ENCODE measurements at regions not wholly inside any gene's neighbourhood (a gene's known extent, or its start where the extent isn't known, plus 50 kb on each side); places are given as distances from the start of the nearest gene placed in this dataset.

DNA sequence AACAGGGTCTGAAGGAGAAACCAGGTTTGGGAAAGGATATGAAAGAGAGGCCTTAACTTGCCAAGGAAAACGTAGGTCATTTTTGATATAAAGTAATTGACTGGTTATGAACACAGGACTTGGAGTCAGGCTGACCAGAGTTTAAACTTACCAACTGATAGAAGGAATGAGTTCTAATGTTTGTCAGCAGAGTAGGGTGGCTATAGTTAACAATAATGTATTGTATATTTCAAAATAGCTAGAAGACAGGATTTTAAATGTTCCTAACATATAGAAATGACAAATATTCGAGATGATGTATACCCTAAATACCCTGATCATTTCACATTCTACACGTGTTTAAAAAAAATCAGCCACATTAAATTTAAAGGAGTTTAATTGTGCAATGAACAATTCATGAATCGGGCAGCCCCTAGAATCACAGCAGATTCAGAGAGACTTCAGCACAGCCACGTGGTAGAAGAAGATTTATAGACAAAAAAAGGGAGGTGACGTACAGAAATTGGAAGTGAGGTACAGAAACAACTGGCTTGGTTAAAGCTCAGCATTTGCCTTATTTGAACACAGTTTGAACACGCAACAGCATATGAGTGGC is 52.5 kb upstream of the PLEKHG7 start:
- DNase-seq, result no peak

DNA sequence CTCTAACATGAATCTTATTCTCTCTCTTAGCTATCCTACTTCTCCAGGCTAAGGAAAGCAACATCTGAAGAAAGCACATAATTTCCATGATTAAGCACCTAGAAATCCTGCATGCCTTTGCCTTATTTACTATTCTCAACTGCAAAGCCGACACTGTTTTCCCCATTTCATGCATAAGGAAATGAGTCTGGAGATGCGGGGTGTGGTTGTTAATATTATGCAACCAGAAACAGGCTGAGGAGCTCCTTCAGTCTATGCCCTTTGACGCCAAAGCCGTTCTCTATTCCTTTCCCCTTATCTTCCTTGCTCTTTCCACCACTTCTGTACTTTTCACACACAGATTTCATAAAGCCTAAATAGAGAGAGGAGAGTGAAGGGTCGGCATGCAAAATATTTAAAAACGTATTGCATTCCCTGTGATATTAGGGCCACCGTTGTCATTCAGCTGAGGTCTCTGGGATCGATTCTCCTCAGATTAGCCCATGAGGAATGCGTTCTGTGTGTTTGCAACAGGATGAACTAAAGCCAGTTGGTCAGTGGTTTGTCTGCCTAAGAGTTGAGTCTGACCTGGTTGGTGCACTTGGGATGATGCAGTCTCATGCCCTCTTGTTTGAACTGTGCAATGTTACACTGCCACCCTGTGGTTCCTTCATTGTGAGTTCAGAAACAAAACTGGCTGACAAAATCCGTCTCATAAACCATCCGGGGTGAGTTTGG is 53.1 kb upstream of the PLEKHG7 start:
- DNase-seq, result peak; percentile 54

DNA sequence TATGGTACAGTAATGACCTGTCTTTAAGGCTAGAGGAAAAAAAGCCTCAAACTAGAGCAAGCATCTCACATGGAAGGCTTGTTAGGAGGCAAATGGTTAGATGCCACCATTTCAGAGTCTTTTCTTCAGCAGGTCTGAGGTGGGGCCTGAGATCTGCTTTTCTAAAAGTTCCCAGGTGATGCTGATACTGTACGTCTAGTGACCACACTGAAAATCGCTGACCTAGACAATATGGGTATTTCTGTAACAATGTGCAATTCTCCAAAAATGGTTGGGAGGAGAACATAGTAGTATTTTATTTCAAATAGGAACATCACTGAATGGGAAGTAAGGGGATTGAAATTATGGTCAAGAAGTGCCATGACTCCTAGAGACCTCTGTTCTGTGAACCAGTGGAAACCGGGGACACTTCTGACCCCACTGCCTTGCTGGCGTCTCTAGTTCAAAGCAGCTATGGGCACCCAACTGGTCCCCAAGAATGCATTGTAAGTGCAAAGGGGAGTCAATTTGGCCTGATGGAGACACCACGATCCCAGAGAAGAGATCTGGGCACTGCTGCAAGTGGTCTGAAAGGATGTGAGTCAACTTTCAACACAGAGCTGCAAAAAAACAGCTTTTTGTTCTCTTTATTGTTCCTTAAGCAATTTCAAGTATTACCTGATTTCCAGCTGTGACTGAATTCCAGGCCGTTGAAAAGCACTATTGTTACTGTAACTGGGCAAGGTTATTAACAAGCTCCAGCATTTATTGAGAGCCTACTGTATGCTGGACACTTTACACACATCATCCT is 54.4 kb upstream of the PLEKHG7 start:
- DNase-seq, result no peak

DNA sequence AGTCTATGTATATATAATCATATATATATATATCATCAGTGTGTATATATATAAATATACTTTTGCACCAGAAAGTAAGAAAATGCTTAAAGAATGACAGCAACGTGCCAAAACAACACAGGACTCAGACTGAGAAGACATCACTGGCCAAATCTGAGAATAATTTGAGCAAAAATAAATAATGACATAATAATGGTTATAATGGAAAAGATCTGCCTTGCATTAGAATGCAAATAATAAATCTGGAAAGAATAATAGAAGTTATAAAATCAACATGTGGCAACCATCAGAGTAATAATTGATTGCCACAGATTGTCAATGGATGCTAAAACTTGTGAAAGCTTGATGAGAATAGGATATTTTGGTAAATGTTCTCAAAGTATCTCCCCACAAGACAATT is 61.5 kb upstream of the PLEKHG7 start:
- DNase-seq, result no peak

DNA sequence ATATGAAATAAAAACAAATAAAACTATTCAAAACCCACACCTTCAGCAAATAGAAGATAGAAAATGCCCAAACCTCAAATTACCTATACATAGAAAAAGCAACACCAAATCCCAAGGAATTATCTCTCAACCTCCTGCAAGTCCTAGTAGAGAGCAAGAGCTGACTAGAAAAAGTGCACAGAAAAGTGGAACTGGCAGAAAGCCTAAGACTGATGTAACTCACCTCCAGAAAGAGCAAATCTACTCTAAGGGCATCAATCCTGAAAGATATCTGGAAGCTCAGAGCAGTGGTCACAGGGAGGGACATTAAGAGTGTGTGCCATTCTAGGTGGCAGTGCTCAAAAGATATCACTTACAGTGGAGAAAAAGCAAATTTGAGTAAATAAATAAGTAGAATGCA is 62.1 kb upstream of the PLEKHG7 start:
- DNase-seq, result no peak

DNA sequence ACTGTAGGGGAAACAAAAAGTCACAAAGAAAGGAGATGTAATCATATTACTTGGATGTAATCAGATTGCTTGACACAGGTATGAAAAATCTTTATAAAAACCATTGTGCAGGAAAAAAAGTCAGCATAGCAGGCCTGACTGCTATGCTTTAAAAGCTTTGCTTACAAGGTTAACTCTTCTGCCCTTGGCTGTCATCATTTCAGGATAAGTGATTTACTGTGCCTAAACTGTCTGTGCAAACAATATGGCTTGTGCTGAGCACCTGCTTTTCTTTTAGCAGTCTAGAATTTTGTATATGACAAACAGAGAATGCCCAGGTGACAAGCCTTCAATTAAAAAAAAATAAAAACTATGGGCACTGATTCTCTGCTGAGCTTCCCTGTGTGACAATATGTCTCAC is 63.8 kb upstream of the PLEKHG7 start:
- DNase-seq, result peak; percentile 20

DNA sequence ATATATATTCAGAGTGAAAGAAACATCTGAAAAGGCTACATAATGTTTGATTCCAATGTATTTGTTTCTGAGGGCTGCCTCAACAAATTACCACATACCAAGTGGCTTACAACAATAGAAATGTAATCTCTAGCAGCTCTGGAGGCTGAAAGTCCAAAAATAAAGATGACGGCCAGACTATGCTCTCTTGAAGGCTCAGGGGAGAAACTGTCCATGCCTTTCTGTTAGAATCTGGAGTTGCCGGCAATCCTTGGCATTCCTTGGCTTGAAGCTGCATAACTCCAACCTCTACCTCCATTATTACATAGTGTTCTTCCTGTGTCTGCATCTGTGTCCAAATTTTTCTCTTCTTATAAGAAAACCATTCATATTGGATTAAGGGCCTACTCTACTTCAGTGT is 68.1 kb upstream of the PLEKHG7 start:
- DNase-seq, result no peak

DNA sequence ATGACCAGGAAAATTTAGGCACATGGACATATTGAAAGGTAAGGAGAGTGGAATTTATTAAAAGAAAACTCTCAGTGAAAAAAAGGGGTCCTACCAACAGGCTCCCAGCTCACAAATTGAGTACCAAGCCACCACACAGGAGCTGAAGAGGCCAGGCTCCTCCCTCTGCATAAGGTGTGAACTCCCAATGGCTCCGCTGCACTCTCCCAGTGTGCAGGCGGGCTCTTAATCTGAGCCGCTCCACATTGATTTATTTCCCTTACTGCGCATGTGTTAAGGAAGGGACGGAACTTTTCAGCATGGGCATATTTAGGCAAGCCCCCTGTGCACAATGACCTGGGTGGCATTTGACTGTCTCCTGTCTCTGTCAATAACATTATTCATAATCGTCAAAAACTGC is 68.6 kb upstream of the PLEKHG7 start:
- DNase-seq, result no peak

DNA sequence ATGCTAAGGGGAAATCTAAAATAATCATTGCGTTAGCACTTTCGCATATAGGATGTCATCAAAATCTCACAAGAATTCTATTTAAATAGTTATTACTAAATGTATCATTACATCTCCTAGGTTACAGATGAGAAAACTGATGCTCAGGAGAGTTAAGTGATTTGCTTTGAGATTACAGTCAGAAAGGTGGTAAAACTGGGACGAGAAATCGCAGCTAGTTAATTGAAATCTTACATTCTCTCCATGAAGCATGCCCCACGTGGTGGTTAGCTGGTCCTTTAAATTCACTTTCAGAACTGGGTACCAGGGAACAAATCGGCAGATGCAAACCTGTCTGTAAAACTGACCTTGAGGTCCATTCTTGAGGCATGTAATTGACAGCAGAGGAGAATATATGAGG is 71.8 kb upstream of the PLEKHG7 start:
- DNase-seq, result no peak

DNA sequence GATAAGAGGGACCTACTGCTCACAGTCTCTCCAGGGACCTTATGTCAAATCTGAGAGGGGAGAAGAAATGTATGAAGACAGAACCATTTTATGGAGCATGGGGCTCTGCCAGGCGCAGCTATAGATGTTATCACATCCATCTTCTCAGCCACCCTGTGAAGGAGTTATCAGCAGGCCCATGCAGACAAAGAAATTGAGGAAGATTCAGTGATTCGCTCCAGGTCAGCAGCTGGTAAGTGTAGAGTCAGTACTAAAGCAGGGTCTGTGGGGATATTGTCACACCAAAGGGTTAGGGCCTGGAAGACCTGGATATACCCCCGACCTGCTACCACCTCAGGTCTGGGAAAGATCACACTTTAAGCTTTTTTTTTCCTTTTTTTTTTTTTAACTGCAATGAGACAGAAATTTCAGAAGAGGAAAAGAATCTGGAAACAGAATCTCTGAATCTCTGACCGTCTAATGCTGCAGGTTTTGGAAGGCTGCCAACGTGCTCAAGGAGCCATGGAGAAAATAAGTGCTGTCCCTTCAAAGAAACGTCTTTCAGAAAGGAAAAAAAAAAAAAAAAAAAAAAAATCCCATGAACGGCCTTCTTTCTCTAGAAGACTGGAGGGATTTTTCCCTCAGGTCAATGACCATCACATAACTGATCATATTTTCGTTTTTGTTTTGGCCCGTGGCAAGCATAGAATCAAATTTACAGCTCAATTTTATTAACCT is 73.3 kb upstream of the PLEKHG7 start:
- peak; percentile 10 for DNase-seq

DNA sequence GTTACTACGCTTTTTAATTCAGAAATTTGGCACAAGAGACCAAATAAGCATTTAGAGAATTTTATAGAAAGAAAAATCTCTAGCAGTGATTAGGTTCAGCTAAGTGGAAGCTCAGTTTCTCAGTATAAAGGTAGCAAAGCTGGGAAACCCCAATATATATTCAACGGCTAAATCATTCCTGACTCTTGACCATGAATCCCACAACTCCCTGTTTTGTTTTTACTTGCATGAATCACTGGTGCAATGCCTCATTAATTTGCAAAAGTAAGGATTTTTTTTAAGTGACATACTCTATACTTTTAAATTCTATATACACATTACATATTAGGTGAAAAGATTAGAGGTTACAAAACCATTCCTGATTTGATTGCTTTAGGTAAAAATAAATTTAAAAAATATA is 74.3 kb upstream of the PLEKHG7 start:
- DNase-seq, result no peak

DNA sequence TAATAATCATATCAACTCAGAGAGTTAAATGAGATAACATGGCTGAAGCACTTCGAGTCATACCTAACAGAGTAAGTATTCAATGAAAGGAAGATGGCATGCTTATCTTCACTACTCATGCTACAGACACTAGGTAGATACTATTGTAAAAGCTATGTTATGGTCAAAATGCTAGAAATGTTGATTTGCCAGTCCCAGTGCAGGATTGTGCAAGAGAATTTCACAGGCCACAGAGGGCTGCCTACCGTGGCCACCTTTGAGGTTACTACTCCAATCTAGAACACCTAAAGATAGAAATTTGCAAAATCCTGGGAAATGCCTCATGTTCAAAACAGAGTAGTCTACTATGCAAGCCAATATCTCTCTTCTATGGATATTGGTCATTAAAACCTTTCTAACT is 75.3 kb upstream of the PLEKHG7 start:
- no peak for DNase-seq

DNA sequence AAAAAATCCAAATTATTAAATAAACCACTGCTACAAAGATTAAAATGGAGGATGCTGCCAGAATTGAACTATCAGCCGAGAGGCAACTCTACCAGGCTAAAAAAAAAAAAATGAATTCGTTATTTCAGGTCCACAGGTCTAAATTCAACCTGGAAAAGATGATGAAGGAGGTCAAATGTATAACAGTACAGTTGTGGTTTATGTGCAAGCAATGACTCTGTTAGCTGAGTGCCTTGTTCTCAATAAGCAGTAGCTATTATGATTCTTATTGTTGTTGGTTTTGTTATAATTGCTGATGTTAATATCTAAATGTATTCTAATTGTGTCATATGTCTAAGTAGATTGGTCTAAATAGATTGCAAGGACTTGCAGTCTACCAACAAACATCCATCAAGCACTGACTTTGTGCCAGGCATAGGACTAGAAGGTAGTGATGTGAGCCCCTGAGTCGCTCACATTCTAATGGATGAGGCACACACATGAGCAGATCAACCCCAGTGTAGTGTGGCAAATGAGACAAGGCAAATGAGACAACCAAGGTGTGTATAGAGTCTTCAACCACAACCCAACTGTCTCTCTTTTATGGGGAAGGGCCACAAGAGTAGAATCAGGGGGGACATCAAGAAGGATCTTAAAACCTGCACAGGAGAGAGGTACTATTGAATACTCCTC is 77.0 kb upstream of the PLEKHG7 start:
- no peak for DNase-seq

DNA sequence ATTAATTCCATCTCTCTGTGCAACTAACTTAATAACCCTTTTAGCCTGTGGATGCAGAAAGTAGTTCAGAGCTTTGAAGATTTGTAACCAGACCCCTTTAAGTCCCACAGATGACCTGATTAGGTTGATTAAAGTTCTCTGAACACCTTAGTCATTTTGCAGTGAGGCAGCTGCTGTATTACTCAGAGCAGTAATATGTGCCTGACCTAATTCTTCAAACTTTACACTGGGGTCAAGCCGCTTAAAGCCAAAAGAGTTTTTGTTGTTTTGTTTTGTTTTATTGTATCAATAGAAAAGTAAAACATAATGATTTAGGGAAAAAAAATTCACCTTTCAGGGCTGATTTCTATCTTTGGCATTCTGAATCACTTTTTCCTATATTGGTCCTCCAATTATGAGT is 78.6 kb upstream of the PLEKHG7 start:
- DNase-seq, result no peak

DNA sequence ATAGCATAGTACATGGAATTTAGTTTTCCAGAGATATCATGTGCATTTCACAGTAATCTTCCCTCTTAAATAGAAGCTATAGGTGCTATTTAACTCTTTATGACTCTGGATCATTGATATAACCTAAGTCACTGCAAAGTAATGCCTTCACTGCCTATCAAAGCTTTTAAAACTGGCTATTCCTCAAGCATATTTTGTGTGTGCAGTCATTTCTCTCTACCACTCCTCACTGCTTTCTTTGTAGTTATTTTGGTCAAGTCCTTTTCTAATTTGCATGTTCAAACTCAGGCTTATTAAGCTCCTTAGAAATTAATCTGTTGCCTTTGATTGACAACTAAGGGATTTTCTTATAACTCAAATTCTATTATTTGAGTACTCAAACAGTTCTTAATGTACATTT is 79.4 kb upstream of the PLEKHG7 start:
- no peak for DNase-seq

DNA sequence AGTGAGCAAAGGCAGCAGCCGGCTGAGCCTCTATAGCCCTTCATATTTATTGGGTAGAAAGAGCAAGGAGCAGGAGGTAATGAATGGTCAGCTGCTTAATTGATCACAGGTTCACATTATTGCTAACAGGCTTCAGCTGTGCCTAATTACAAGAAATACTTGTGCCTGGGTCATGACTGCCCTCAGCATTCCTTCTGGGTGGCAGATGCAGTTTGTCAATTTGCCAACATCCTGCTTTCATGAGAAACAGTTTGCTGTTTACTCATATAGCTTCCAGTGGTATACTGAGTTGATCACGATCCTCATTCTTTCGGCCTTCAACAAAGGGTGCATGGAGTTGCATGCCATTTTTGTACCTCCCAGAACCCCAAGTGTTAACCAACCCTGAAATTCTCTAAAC is 81.0 kb upstream of the PLEKHG7 start:
- no peak for DNase-seq

DNA sequence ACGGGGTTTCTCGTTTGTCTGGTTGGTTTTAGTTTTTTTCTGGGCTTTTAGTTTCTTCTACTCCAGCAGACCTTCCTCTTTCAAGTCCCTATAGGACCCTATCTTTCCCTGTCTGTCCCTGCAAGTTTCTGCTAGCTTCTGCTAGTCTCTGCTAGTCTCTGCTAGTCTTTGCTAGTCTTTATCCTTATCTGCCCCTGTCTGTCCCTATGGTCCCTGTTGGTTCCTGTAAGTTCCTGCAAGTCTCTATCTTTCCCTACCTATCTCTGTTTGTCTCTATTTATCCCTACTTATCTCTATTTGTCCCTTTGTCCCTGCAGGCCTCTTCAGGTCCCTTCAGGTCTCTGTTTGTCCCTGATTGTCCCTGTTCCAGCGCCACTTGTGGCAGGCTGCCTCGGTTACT is 81.5 kb upstream of the PLEKHG7 start:
- no peak for DNase-seq

DNA sequence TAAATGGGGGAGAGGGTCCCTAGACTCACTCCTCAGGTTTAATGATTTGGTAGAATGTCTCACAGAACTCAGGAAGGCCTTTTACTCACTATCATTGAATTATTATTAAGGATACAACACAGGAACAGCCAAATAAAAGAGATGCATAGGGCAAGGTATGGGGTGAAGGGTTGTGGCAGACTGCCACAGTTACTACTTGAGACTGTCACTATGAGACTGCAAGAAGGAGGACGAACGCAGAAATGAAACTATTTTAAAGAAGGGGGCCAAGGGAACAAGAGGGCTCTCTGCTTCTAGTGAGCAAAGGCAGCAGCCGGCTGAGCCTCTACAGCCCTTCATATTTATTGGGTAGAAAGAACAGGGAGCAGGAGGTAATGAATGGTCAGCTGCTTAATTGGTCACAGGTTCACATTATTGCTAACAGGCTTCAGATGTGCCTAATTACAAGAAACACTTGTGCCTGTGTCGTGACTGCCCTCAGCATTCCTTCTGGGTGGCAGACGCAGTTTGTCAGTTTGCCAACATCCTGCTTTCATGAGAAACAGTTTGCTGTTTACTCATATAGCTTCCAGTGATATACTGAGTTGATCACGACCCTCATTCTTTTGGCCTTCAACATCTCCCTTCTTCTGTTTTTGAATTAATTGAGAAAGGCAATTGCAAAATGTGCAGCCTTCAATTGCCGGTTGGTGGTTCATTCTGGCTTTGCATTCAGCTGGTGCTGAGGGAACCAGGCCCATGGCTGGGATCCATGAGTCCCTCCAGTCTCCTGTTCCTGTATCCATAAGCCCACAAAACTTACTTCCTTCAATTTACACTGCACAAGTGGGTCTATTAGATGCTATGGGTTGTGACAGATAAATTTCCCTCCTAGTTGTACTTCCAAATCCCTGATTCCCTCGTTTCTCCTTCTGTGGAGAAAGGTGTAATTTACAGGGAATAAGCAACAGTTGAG is 82.8 kb upstream of the PLEKHG7 start:
- DNase-seq, result no peak

DNA sequence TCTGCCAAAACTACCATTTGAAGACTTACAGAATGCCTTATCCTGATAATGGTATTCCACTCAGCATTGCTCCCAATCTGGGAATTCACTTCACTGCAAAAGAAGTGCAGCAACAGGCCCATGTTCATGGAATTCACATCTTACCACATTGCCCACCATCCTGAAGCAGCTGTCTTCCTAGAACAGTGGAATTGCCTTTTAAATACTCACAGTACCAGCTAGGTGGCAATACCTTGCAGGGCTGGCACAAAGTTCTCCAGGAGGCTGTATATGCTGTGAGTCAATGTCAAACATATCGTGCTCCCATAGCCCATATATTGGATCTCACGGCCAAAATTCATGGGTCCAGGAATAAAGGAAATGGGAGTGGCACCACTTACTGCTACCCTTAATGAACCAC is 83.8 kb upstream of the PLEKHG7 start:
- no peak for DNase-seq

DNA sequence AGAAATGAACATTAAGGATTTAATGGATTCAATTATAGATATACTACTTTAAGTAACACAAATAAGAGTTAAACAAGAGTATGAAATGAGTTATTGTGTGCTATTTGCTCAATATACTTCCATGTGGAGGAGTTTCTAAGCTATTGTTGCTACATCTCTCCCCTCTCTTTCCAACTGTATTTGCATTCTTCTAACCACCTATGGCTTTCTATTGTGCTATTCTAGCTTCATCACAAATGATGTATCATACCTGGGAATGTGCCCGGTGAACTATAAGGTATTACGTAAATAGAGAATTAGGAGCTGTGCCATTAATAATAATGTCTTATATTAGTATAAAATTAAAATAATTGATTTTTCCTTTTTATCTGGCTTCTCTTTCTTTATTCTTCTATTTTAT is 87.1 kb upstream of the PLEKHG7 start:
- DNase-seq, result no peak

DNA sequence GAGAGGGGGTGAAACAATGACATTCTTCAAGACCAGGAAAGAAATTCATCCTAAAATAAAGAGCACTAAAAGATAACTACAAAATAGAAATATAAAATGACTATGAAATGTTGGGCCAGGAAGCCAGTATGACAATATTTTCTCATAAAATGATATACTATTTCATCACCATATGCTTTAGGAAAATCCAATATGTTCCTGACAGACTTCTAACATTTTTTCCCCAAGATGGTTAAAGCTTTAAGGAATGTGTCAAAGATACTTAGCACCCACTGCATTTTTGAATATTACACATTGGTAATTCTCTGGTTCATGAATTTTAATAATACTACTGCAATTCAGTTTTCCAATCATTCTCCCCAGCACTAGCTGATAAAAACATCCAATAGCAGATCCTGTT is 87.7 kb upstream of the PLEKHG7 start:
- no peak for DNase-seq

DNA sequence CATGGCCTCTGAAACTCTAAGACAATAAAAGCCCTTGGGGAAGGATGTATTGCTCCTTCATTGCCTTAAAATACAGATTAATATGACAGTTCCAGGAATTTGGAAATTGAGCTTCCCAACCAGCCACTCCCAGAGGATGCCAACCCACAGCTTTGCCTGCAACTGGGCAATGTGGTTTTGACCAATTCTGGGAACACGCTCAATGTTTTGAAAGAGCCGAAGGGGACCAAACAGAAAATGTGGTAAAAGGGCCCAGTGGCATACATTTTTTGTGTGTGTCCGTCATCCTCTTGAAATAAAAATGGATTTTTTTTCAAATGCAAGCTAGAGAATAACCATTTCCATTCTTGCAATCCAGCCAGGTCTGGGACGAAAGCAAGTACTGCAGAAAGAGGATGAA is 88.3 kb upstream of the PLEKHG7 start:
- DNase-seq, result no peak

Data from NCI-H2029 (cell line).